HT1080 (cell line): ENCODE measurements at regions not wholly inside any gene's neighbourhood (a gene's known extent, or its start where the extent isn't known, plus 50 kb on each side); places are given as distances from the start of the nearest gene placed in this dataset.

ENCODE experiments used
- DNase-seq: peaks from one replicate; pipeline ENCODE4 v3.0.0-alpha.2; 2015; ENCODE audit warnings: low read depth

DNA sequence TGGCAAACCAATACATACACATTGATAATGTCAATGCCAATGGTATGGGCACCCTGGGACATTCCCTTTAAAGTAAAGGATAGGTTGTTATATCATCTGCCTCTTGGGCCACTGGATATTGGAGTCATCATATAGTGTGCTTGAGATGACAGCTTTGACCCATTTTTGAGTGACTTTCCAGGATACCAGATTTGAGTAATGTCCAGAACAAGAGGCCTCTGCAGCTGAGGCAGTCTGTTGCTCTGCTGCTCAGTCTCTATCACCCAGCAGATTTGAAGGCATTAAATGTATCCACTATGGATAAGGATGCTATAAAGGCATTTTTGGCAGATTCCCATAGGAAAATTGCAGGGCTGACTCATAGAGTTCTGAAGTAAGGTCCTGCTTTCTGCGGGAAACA is 525.6 kb upstream of the SEMA6A start:
- DNase-seq = no peak

DNA sequence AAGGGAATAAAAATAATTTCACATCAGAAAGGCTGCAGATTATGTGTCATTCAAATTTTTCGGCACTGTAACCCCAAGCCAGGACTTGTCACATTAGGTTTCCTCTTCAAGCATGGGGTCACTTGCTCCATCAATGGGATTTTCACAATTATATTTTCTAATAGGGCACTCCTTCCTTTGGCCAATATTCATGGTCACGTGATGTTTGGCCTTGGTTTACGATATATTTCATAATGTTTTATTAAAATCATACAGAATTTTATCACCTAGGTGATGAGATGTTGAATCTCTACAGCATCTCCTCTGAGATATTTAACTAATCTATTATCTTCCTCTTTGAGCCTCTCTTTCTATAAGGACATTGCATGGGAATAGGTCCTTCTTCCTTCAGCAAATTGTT is 523.5 kb upstream of the SEMA6A start:
- no peak for DNase-seq

DNA sequence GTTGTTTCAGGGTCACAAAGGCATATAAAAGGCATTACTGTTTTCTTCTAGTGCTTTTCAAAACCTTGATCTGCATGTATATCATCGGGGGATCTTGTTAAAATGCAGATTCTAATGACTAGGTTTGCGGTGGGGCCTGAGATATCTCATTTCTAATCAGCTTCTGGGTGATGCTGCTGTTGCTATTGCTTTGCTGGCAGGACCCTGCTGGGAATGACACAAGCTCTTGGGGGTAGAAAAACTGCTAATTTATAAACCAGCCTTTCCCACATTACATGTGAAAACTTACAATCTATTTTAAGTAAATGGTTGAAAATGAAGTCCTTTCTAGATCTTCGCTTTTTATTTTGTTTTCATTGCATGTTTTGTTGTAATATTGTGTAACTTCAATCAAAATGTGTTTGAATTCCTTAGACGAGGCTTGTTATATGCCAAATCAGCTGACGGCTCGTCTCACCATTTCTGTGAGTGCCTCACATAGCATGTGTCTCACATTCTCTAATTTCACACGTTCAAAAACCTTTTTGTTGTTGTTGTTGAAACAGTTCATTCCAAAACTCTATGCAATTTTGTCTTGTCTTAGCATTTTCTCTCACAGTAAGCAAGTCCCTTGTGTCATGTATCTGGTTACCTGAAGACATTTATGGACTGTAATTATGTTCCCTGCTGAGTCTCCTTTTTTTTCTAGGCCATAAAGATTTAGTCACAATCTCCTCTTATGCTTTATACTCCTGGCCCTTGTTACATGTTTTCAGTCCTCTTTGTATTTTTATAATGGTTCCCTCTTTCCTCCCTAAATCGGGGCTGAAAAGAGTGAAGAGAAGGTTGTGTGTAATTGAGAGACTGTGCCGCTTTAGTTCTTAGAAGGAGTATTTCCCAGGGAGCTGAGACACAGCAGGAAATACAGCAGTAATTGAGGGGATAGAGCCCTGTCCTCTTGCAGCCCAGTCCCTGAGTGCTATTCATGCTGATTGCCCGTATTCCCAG is 521.0 kb upstream of the SEMA6A start:
- no peak for DNase-seq

DNA sequence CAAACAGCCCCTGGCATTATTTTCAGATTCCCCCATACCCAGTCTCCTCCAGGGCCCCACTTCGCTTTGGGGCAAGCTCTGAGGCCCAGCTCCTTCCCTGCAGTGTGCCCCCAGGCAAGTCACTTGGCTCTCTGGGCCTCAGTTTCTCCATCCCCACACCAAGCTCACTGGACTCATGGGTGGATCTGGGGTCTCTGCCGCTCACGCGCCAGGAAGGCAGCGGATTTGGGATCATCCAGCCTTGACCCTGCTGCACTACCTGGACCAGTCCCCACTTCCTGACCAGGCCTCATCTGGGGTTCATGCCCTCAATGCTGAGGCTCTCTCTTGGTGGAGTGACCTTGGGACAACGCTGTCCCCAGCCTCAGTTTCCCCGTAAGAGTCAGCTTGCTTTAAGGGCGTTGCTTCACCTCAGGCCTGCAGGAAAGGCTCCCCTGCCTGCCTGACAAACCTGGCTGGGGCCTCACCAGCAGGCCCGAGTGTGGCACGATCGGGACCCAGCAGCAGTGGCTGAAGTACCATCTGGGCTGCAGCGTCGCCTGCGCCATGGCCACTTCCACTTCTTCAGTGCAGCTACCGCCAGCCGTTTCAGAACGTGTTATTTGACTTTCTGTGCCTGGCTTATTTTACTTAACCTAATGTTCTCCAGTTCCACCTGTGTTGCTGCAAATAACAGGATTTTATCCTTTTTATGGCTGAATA is 519.6 kb upstream of the SEMA6A start:
- no peak for DNase-seq

DNA sequence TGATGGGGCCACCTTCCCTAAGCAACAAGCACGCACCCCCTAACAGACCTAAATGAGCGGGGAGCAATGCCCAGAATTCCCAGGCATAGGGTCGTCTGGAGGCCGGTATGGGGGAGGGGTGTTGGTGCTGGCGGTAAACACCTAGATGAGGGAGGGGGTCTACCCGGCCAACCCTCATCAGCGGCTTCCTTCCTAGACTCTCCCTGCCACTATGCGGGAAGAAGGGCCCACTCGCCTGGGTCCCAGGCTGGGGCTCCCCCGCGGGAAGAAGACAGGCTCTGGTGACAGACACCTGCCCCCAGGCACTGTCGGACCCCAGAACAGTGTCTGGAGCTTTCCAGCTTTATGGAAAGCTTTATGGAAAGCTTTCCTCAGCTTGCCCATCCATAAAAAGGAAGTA is 519.0 kb upstream of the SEMA6A start:
- DNase-seq = no peak

DNA sequence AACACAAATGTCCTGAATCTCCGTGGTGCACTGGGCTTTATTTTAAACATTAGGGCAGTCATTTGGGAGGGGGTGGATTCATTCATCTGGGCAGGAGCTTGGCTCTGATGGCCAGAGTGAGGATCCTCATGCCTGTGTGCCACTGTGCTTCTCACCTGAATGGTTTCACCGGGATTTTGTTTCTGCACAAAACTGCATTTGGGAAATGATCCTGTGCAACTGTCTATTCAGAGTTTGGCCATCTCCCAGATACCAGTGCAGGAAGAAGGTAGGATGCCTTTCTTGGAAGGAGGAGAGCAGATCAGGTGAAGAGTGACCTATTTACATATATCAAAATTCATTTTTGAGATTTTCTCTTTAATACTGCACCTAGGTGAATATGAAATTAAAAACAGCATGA is 514.4 kb upstream of the SEMA6A start:
- DNase-seq = no peak

DNA sequence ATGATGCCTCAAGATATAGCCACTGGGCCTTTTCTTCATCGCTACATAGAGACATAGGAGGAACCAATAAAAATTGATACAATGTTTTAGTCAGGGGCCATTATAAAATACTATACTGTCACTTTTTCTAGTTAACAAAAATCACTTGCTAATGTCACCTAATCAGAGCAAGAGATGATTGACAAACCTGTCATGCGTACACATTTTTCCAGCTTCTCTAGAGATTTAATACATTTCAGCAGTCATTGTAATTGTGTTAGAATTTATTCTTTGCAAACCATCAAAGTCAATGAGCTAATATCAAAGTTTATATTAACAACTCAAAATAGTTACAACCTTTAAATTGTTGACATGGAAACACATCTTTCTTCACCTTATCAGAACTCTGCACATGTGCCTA is 513.6 kb upstream of the SEMA6A start:
- DNase-seq = no peak

DNA sequence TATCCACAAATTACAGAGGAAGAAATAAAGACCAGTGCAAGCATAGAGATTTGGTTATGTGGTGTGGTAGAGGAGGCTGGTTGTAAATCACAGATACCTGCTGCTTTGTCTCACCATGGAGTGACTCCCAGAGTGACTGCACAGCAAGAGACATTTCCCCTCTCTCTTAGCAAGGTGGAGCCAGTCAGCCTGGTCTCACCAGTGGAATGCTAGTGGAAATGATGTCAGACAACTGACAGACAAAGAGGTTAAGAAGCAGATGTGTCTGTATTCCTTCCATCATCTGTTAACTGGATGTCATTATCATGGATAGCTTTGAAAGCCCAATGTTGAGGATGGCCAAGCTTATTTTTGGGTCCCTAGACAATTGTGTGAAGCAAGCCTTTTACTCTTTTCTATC is 509.4 kb upstream of the SEMA6A start:
- no peak for DNase-seq

DNA sequence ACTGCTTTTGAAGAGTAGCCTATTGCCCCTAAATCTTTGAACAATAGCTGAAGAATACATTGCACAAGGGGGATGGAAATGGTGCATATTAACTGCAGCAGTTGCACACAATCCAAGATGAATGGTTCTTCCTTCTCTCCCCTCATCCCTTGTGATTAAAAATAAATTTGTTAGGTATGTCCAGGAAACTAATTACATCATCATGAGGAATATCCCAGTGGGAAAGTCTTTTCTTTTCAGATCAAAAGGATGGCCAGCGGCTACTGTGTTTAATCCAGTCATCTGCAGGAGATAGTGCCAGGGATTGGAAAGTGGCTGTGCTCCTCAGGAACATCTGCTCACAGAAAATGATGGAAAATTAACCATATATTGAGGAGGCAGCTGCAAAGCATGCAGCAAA is 508.4 kb upstream of the SEMA6A start:
- no peak for DNase-seq

DNA sequence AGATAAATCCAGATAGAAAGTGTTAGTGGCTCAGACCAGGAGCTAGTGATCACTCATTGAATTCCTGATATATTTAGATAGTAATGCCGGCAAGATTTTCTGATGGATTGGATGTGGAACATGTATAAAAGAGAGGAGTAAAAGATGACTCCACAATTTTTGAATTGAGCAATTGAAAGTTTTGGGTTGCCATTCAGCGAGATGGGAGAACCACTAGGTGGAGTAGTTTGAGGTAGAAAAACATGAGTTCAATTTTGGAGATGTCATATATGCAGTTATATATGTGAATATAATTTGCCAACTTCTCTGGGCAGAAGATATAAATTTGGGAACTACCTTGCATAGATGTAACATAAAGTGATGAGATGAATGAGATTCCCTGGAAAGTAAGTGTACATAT is 502.5 kb upstream of the SEMA6A start:
- no peak for DNase-seq

DNA sequence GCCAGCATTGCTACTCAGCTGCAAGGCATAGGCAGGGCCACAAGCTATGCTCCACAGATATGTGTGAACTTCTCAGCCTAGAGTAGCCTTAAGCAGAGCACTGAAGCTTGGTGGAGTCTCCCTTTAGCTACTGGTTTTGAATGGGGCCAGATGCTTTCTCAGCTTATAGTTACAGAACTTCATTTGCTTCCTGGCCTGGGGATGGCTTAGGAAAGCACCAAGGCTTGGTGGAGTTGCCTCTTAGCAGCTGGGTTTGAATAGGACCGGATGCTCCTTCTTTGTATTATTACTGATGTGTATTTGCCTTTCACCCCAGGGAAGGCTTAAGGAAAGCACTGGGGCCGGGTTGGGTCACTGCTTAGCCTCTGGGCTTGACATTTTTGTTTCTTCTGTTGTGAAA is 497.8 kb upstream of the SEMA6A start:
- no peak for DNase-seq

DNA sequence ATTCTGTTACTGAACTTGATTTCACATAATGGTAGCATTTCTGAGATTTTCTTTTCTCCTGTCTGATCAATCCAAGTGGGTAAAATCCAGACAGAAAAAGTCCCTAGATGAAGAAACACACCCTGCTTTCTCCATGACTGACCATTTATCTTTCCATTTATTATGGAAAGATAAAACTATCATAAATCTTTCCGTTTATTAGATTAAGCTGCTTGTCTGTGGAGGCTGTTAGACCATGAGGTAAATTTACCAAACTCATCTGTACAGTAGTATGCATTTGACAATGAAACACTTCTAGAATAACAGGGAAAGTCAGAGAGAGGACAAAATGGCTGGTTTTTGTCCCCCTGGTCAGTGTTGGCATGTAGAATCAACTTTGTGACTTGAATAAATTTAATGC is 491.2 kb upstream of the SEMA6A start:
- DNase-seq = no peak

DNA sequence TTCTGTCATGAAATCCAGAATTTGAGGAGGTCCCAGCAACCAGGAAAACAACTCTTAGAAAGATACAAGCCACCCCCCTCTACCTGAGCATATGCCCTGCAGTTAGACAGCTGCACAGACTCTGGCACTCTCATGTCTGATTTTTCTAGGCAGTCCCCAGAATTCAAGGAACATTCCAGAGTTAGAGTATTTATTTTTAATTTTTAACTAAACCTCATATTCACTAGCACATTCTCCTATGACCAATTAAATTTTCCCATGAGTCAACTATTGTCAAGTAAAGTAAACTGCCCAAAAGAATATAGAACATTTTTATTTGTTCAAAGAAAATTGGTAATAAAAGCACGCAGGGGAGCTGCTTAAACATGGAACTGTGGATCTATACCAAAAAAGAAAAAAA is 490.5 kb upstream of the SEMA6A start:
- no peak for DNase-seq

DNA sequence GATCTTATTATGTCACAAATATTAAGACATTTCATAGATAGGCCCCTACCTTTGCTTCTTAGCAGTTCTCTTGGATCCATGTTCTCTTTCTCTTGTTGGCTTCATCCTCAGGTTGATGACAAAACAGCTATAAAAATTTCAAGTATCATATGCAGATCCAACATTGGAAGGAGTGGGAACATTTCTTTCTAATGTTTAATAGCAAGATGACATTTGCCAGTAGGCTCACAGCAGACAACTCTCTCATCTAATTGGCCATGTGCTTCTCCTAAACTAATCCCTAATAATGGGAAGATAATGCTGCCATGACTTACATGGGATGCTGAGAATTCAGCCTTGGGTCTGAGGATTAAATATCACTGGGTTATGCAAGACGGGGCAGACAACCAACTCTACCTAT is 485.5 kb upstream of the SEMA6A start:
- no peak for DNase-seq

DNA sequence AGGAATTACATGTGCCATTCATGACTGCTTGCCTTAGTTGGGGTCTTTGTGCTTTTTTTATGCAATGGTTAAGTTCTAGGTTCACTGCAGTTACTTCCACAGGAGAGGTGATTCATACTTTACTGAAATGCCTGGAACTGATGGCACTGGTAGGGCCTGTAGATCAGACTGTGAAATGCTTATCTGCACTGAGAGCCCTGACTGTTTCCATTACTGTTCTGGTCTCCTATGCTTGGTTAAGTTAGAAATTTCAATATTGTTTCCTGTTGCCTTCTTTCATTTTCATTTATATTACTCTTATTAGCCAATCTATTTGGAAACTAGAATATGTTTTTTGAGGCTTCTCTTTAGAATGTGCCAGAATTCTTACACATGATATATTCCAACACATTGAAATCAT is 484.1 kb upstream of the SEMA6A start:
- no peak for DNase-seq

DNA sequence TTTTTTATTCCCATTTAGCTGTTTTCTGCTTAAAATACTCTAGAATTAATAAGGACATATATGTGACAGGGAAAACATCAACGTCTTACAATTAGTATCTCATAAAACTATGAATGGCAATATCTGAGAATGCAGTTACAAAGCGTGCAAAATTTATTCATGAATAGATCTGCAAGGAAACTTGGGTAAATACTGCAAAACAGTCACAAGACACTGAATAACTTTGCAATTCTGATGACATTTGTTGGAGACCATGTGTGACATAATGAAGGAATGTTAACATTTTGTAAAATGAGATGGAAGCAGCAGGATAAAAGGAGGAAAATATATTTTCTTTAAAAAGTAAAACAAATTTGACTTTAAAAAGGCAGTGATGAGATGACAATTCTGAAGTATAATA is 480.9 kb upstream of the SEMA6A start:
- no peak for DNase-seq

DNA sequence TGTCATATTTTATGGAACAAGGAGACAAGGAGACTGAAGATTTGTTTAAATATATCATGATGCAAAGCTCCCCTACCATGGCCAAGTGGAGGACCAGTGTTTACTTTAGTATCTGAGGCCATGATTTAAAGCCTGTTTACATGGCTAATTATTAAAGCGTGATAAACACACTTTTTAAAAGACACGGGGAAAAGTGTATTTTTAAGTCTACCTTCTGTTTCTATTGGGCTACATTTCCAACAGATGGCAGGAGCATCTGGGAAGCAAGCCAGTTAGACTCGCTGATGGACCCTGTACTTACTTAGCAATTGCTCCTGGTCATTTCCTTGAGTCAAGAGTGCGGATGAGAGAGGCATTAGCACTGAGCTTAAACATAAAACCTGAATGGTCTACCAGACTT is 480.3 kb upstream of the SEMA6A start:
- DNase-seq = no peak

DNA sequence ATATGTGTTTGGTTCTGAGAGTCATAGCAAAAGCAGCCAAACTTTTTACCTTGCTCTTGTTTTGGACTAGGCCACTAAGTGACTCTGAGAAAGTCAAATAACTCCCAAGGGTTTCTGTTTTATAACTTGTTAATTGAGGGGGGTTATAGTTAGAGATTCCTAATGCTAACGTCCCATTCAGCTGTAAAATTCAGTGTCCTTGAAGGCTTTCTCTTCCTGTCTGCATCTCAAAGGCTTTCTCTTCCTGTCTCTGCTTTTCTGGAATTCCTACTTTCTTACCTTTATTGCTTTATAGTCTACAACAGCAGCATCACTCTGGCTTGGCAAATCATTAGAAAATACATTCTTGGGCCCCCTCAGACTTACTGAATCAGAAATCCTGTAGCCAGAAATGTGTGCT is 479.5 kb upstream of the SEMA6A start:
- DNase-seq = no peak

DNA sequence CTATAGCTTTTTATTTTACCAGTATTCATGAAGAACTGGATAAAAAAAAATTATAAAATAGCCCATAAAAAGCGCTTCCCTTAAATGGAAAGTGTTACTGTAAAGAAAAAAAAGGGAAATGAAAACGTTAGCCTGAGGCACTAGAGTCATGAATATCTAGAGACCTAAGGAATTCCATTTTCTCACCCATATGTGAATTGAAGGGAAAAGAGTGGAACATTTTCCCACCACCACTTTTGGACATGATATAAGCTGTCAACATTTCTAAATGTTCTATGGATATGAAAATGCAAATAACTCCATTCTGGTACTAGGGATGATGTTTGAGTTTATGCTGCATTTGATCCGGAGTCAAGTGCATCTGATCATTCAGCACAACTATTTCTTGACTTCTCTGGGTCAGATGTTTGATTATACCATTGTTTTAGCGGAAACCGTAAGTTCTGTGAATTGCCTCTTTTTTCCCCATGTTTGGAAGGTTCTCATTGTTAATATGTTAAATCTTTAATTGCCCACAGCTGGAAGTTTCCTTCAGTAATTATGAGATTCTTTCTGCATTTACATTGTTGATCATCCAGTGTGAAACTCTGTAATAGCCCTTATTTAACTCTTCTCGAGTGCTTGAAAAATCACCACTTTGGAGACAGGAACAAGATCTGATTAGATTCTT is 467.4 kb upstream of the SEMA6A start:
- no peak for DNase-seq

DNA sequence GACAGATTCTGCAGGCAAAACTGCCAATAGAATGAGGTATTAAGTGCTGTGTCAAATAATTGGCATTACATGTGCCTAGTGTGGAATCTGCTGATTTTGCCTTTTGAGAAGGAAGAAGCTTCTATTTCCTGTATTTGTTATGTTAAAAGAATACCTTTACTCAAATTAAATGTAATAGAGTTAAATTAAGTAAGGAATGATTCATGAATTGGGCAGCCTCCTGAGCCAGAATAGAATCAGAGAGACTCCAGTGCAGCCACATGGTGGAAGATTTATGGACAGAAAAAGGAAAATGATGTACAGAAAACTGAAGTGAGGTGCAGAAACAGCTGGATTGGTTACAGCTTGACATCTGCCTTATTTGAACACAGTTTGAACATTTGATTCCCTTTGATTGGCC is 464.4 kb upstream of the SEMA6A start:
- no peak for DNase-seq

DNA sequence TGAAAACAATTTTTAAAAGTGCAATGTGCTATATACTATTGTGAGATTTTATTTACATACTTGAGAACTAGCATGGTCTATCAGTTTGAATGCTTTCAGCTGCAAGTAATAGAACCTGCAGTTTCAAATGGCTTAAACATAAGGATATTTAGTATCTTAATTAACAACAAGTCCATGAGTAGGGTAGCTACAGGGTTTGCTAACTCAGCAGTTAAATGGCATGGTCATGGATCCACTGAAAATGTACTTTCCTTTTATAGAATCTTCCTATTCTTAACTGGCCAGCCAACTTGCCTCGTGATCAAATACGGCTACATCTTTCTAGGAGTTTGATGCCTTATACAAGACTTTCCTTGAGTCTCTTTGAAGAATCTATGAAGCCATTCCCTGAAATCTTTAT is 452.8 kb upstream of the SEMA6A start:
- no peak for DNase-seq

DNA sequence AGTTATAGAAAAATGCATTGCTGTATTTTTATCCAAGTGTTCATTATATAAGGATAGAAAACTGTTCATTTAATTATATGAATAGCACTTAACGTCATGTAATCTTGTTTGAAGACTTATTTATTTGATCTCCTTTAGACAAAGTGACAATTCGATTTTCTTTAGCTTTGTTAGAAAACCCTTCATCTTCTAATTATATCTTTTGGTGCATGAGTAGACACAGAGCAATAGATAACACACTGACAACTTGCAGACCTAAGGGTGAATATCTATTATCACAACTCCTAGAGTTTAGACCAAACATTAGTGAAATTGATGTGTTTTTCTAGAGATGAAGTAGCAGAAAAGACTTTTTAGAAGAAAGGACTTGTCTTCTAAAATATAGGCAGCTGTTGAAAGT is 446.4 kb upstream of the SEMA6A start:
- no peak for DNase-seq
